Left cardiac atrium (tissue), 4 donors: ENCODE measurements at regions not wholly inside any gene's neighbourhood (a gene's known extent, or its start where the extent isn't known, plus 50 kb on each side); places are given as distances from the start of the nearest gene placed in this dataset.

Experiments used
- ATAC-seq, 2 donors: fragments of 200-7000 bp; cut with Tn5 transposase; one replicate each; pipeline ENCODE4 v1.9.1; 2020; ENCODE audit warnings: mild to moderate bottlenecking in 2 of 2, moderate library complexity in 2 of 2
- DNase-seq: peaks from one replicate; pipeline ENCODE4 v3.0.0-alpha.2; 2020
- intact Hi-C, 2 donors: fragments of 100-400 bp; cut with DNase I; formaldehyde crosslinking; loops; one replicate each; pipeline versions ENCODE4 v1.14.1 to v1.15.1; 2022 to 2023
- donor health status: DM: no; HTN: yes; CAD: no.
- donor health status: DM: no; HTN: yes; CAD: no; lungs with severe emphysema.
- donor health status: DM: yes; HTN: yes; CAD: no.
- donor health status: Dilated cardiomyopathy.

GRCh38 chr13:109610517-109610916 lies 175.9 kb downstream of the IRS2 start:
- peak; percentile 31 for DNase-seq
- peak; percentile 53 to 77 for ATAC-seq
- intact Hi-C loops = no loop called here

- no peak for ATAC-seq
- intact Hi-C loops = no loop called here
- DNase-seq = no peak
These were observed 177.9 kb downstream of the IRS2 start for GRCh38 chr13:109608503-109608902.

- intact Hi-C loops = no loop called here
- no peak for ATAC-seq
- DNase-seq = no peak
These were observed 178.3 kb downstream of the IRS2 start for GRCh38 chr13:109608059-109608458.

GRCh38 chr13:109606520-109606919 lies 179.9 kb downstream of the IRS2 start:
- intact Hi-C loops = no loop called here
- ATAC-seq (no peak), DNase-seq (no peak)

GRCh38 chr13:109605846-109606245 lies 180.5 kb downstream of the IRS2 start:
- intact Hi-C loops = no loop called here
- DNase-seq (no peak), ATAC-seq (no peak)

- DNase-seq = no peak
- ATAC-seq = no peak
- intact Hi-C loops = no loop called here
These were observed 181.5 kb downstream of the IRS2 start for GRCh38 chr13:109604894-109605293.

- intact Hi-C loops = no loop called here
- DNase-seq (no peak), ATAC-seq (no peak)
These were observed 184.0 kb downstream of the IRS2 start for GRCh38 chr13:109602356-109602755.

GRCh38 chr13:109599901-109600657 lies 186.3 kb downstream of the IRS2 start:
- DNase-seq (no peak), ATAC-seq (no peak)
- intact Hi-C loops = no loop called here

- intact Hi-C loops = no loop called here
- DNase-seq (no peak), ATAC-seq (no peak)
These were observed 190.9 kb downstream of the IRS2 start for GRCh38 chr13:109595471-109595870.

- intact Hi-C loops = no loop called here
- DNase-seq (no peak), ATAC-seq (no peak)
These were observed 193.2 kb downstream of the IRS2 start for GRCh38 chr13:109593230-109593629.

GRCh38 chr13:109592770-109593169 lies 193.6 kb downstream of the IRS2 start:
- intact Hi-C loops = no loop called here
- DNase-seq (no peak), ATAC-seq (no peak)

GRCh38 chr13:109587689-109588088 lies 198.7 kb downstream of the IRS2 start:
- DNase-seq = no peak
- no peak for ATAC-seq
- intact Hi-C loops = no loop called here

GRCh38 chr13:109586509-109587346 lies 199.7 kb downstream of the IRS2 start:
- peak in 1 of 2 donors; percentile 26 for ATAC-seq

GRCh38 chr13:109584844-109585361 lies 201.5 kb downstream of the IRS2 start:
- intact Hi-C loops = no loop called here
- no peak for ATAC-seq
- DNase-seq = no peak

More at GRCh38 chr13:109586509-109587346, 199.7 kb downstream of the IRS2 start:
- intact Hi-C loops = no loop called here
- DNase-seq = no peak

GRCh38 chr13:109577191-109577700 lies 209.1 kb downstream of the IRS2 start:
- peak in 1 of 2 donors; percentile 23 for ATAC-seq
- intact Hi-C loops = no loop called here
- DNase-seq = no peak

- peak in 1 of 2 donors; percentile 83 for ATAC-seq
These were observed 210.0 kb downstream of the IRS2 start for GRCh38 chr13:109576331-109576813.

GRCh38 chr13:109575821-109576220 lies 210.6 kb downstream of the IRS2 start:
- ATAC-seq = no peak
- DNase-seq = no peak
- intact Hi-C loops = no loop called here

More at GRCh38 chr13:109576331-109576813, 210.0 kb downstream of the IRS2 start:
- no peak for DNase-seq
- intact Hi-C loops = no loop called here

- no peak for ATAC-seq
- no peak for DNase-seq
- intact Hi-C loops = no loop called here
These were observed 214.0 kb downstream of the IRS2 start for GRCh38 chr13:109572389-109572788.

- ATAC-seq = no peak
- intact Hi-C loops = no loop called here
- no peak for DNase-seq
These were observed 216.2 kb downstream of the IRS2 start for GRCh38 chr13:109569958-109570711.
